GM21423 (cell line): ENCODE measurements at regions not wholly inside any gene's neighbourhood (a gene's known extent, or its start where the extent isn't known, plus 50 kb on each side); places are given as distances from the start of the nearest gene placed in this dataset.
A peak's percentile ranks its signal among the peaks of the same experiment; 100 is the strongest.
"Not testable (repeated sequence)": the region's sequence is repeated elsewhere in the genome, so short reads cannot be mapped to it uniquely, and the experiment has no call there.

ENCODE experiments used
- ATAC-seq: cut with Tn5 transposase; IDR thresholded peaks from one replicate; pipeline ENCODE4 v1.9.1; 2021; ENCODE audit warnings: mild to moderate bottlenecking, moderate library complexity; ENCODE audit not compliant: unreplicated experiment

GRCh38 chr13:22993148-22993547, 187.6 kb upstream of the SGCG start:
- ATAC-seq = no peak

GRCh38 chr13:23003446-23003845, 177.3 kb upstream of the SGCG start:
- ATAC-seq = no peak

- ATAC-seq = no peak
Observed at GRCh38 chr13:23007426-23007825, 173.4 kb upstream of the SGCG start.

- ATAC-seq = no peak
Observed at GRCh38 chr13:23018143-23018542, 162.6 kb upstream of the SGCG start.

GRCh38 chr13:23020246-23020843, 160.4 kb upstream of the SGCG start:
- ATAC-seq = peak; percentile 91

GRCh38 chr13:23021906-23022305, 158.9 kb upstream of the SGCG start:
- ATAC-seq = no peak

GRCh38 chr13:23022704-23023103, 158.1 kb upstream of the SGCG start:
- ATAC-seq = no peak

GRCh38 chr13:23025864-23026608, 154.7 kb upstream of the SGCG start:
- no peak for ATAC-seq

GRCh38 chr13:23039266-23039935, 141.4 kb upstream of the SGCG start:
- no peak for ATAC-seq

GRCh38 chr13:23042181-23042580, 138.6 kb upstream of the SGCG start:
- ATAC-seq = no peak

- no peak for ATAC-seq
Observed at GRCh38 chr13:23044906-23045305, 135.9 kb upstream of the SGCG start.

- ATAC-seq = no peak
Observed at GRCh38 chr13:23050126-23050525, 130.7 kb upstream of the SGCG start.

- ATAC-seq = not testable (repeated sequence)
Observed at GRCh38 chr13:23053711-23054110, 127.1 kb upstream of the SGCG start.

GRCh38 chr13:23059173-23059572, 121.6 kb upstream of the SGCG start:
- ATAC-seq = no peak

- no peak for ATAC-seq
Observed at GRCh38 chr13:23060959-23061358, 119.8 kb upstream of the SGCG start.

- no peak for ATAC-seq
Observed at GRCh38 chr13:23067129-23067528, 113.7 kb upstream of the SGCG start.

- no peak for ATAC-seq
Observed at GRCh38 chr13:23069566-23069965, 111.2 kb upstream of the SGCG start.

GRCh38 chr13:23074075-23074828, 106.5 kb upstream of the SGCG start:
- no peak for ATAC-seq

GRCh38 chr13:23081220-23081619, 99.6 kb upstream of the SGCG start:
- ATAC-seq = no peak

GRCh38 chr13:23081901-23082300, 98.9 kb upstream of the SGCG start:
- ATAC-seq = no peak

- ATAC-seq = no peak
Observed at GRCh38 chr13:23086968-23087623, 93.7 kb upstream of the SGCG start.
